ENCODE measurements at regions not wholly inside any gene's neighbourhood (a gene's known extent, or its start where the extent isn't known, plus 50 kb on each side); places are given as distances from the start of the nearest gene placed in this dataset.

GRCh38 chr22:48567213-48567975 is 1260.3 kb downstream of the BRD1 start (continued):
- TF ChIP-seq, protein P1, sequence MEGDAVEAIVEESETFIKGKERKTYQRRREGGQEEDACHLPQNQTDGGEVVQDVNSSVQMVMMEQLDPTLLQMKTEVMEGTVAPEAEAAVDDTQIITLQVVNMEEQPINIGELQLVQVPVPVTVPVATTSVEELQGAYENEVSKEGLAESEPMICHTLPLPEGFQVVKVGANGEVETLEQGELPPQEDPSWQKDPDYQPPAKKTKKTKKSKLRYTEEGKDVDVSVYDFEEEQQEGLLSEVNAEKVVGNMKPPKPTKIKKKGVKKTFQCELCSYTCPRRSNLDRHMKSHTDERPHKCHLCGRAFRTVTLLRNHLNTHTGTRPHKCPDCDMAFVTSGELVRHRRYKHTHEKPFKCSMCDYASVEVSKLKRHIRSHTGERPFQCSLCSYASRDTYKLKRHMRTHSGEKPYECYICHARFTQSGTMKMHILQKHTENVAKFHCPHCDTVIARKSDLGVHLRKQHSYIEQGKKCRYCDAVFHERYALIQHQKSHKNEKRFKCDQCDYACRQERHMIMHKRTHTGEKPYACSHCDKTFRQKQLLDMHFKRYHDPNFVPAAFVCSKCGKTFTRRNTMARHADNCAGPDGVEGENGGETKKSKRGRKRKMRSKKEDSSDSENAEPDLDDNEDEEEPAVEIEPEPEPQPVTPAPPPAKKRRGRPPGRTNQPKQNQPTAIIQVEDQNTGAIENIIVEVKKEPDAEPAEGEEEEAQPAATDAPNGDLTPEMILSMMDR (conservative IDR thresholded peaks at IDR 0.05; ENCODE audit: low read depth in 2 of 2): no peak
- no peak for TF ChIP-seq ETS1 (IDR thresholded peaks at IDR 0.05)
- no peak for TF ChIP-seq JUNB (IDR thresholded peaks at IDR 0.05; ENCODE audit: unreplicated experiment)

- Histone ChIP-seq H3K36me3 (ENCODE audit: insufficient read depth) (no peaks in the 10 kb centered on the region), H4K20me1 (replicated peaks; ENCODE audit: insufficient read depth) (no peaks in the 10 kb centered on the region), H3K27ac (ENCODE audit: low read depth) (no peak overlapping the region), H3K27me3 (ENCODE audit: insufficient read depth) (no peaks in the 10 kb centered on the region), H3F3A (replicated peaks; ENCODE audit: low read depth) (no peaks in the 10 kb centered on the region), H2AFZ (no peak overlapping the region), H3K4me1 (ENCODE audit: insufficient read depth) (no peaks in the 10 kb centered on the region), H3K4me3 (no peak overlapping the region), H3K4me2 (no peak overlapping the region), H3K9me2 (ENCODE audit: insufficient read depth) (0 out of 2 replicates have a peak, but pooled peaks cover 4% of the 10 kb centered on the region), H3K79me2 (replicated peaks; ENCODE audit: insufficient read depth) (no peaks in the 10 kb centered on the region)
- Mint-ChIP-seq H3K9me3 (peaks cover 20% of the 10 kb centered on the region), H3K4me1 (0 out of 3 replicates have a peak, but pooled peaks cover 3% of the 10 kb centered on the region), H3K27me3 (ENCODE audit: insufficient read depth, low read depth, poor library complexity) (peaks cover 6% of the 10 kb centered on the region), H3K27ac (no peak overlapping the region), H3K36me3 (ENCODE audit: low read depth) (peaks cover 22% of the 10 kb centered on the region), H3K4me3 (no peak overlapping the region)
- TF ChIP-seq ZNF331 (CRISPR knock-in tag; IDR thresholded peaks at IDR 0.05; ENCODE audit: low read depth): no peak
- TF ChIP-seq CREB1 (CRISPR knock-in tag; IDR thresholded peaks at IDR 0.05; ENCODE audit: low read depth): no peak
- TF ChIP-seq EZH2phosphoT487 (IDR thresholded peaks at IDR 0.05; ENCODE audit: unreplicated experiment): no peak
- TF ChIP-seq, protein P2, sequence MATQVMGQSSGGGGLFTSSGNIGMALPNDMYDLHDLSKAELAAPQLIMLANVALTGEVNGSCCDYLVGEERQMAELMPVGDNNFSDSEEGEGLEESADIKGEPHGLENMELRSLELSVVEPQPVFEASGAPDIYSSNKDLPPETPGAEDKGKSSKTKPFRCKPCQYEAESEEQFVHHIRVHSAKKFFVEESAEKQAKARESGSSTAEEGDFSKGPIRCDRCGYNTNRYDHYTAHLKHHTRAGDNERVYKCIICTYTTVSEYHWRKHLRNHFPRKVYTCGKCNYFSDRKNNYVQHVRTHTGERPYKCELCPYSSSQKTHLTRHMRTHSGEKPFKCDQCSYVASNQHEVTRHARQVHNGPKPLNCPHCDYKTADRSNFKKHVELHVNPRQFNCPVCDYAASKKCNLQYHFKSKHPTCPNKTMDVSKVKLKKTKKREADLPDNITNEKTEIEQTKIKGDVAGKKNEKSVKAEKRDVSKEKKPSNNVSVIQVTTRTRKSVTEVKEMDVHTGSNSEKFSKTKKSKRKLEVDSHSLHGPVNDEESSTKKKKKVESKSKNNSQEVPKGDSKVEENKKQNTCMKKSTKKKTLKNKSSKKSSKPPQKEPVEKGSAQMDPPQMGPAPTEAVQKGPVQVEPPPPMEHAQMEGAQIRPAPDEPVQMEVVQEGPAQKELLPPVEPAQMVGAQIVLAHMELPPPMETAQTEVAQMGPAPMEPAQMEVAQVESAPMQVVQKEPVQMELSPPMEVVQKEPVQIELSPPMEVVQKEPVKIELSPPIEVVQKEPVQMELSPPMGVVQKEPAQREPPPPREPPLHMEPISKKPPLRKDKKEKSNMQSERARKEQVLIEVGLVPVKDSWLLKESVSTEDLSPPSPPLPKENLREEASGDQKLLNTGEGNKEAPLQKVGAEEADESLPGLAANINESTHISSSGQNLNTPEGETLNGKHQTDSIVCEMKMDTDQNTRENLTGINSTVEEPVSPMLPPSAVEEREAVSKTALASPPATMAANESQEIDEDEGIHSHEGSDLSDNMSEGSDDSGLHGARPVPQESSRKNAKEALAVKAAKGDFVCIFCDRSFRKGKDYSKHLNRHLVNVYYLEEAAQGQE (IDR thresholded peaks at IDR 0.05; ENCODE audit: unreplicated experiment): no peak
- TF ChIP-seq, protein P1 (conservative IDR thresholded peaks at IDR 0.05; ENCODE audit: low read depth in 2 of 2): no peak
- TF ChIP-seq ZNF114 (CRISPR knock-in tag; IDR thresholded peaks at IDR 0.05): no peak
- no peak for TF ChIP-seq POLR2AphosphoS5 (IDR thresholded peaks at IDR 0.05; ENCODE audit: low read depth)
- no peak for DNase-seq (ENCODE audit: low spot score)
- no peak for ATAC-seq
Observed at GRCh38 chr22:48566741-48567140, 1260.9 kb downstream of the BRD1 start.

Data from GM23338 (cell line).